HPDE6-E6E7 (cell line): ENCODE measurements at regions not wholly inside any gene's neighbourhood (a gene's known extent, or its start where the extent isn't known, plus 50 kb on each side); places are given as distances from the start of the nearest gene placed in this dataset.
"Not testable (repeated sequence)": the region's sequence is repeated elsewhere in the genome, so short reads cannot be mapped to it uniquely, and the experiment has no call there.

Source experiments
- DNase-seq: peaks from one replicate; pipeline ENCODE4 v3.0.0; 2011; ENCODE audit warnings: missing footprints; ENCODE audit errors: extremely low spot score

DNA sequence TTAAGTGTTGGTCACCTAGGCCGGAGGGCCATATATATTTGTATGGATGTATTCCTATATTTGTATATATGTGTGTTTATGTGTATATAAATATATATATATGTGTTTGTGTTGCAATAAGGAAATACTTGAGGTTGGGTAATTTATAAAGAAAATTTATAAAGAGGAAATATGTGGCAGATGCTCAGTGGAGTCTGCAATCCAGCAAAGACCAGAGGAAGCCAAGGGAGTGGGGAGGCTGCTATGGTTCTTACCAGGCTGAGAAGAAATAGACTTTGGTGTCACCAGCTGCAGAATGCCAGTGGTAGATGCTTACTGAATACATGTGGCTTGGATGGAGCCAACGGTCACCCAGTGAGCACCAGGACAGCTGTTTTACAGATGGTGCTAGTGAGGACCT lies 97.4 kb upstream of the ELOVL5 start:
- no peak for DNase-seq

DNA sequence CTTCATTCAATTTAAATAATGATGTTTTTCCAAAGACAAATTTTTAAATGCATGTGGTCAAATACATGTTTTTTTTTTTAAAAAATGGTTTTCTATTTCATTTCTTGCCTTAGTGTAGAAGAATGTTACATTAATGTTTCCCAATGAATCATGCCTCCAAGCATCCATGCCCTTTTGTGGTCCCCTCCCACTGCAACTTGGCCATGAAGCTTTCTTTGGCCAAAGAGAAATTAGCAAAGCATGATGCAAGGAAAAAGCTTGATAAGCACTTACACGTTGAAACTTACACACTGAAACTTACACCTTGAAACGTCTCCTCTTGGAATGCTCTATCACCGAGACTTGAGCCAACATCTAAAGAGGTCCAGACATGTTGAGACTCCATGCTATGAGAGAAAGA lies 93.0 kb upstream of the ELOVL5 start:
- no peak for DNase-seq

DNA sequence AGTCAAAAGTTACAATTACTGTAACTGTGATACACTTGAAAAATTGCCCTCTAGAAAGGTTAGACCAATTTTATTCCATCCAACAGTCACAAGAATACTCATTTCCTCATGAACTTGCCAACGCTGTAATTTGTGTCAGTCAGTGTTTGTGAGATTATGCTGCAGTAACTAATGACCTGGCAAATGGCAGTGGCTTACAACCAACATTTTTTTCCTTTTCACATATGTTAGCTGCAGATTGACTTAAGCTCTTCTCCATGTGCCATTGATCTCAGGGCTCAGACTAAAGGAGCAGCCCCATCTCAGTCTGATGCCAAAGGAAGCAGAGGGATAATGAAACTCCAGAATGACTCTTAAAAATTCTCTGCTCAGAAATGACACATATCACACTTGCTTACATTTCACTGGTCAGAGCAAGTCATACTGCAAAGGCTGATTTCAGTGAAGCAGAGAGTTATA lies 92.3 kb upstream of the ELOVL5 start:
- DNase-seq, result no peak

DNA sequence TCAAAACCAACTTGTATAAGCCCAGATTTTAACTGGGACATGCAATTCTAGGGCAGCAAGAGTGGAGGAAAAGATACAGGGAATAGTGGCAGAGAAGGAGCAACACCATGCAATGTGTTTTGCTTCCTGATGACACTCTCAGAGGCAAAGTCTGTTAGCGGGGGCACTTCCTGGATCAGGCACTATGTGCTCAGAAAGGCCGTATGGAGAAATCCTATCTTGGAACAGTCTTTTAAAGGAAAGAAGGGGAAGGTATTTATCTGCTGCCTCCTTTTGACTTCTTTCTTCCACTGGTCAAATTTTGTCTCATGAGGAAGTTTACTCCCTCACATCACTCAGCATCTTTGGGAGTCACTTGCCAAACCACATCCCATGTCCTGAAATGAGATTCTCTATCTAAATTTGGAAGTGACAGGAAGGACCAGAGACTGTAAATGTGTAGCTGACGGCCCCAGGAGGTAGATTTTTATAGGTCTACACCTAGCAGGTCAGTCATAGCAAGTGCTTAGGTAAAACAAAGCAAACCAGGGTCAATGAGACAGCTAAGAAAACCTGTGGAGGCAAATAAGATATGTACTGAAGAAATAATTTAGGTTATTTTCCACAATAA lies 91.7 kb upstream of the ELOVL5 start:
- DNase-seq, result no peak

DNA sequence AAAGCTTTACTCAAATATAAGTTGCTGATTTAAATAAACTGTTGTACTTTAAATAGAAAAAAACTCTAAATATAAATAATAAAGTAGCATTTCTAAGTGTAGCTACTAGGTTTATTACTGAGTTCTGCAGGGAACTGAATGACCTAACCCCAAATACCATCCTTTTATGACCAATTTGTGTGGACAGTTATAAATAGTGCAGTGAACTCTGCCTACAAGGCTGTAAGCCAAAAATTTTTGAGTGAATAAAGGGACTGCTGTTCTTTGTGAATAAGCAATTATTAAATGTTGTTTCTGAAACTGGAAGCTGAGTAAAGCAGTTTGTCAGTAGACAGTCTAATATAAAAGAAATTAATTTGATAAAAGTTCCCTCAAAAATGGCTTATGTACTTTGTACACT lies 90.8 kb upstream of the ELOVL5 start:
- DNase-seq, result no peak

DNA sequence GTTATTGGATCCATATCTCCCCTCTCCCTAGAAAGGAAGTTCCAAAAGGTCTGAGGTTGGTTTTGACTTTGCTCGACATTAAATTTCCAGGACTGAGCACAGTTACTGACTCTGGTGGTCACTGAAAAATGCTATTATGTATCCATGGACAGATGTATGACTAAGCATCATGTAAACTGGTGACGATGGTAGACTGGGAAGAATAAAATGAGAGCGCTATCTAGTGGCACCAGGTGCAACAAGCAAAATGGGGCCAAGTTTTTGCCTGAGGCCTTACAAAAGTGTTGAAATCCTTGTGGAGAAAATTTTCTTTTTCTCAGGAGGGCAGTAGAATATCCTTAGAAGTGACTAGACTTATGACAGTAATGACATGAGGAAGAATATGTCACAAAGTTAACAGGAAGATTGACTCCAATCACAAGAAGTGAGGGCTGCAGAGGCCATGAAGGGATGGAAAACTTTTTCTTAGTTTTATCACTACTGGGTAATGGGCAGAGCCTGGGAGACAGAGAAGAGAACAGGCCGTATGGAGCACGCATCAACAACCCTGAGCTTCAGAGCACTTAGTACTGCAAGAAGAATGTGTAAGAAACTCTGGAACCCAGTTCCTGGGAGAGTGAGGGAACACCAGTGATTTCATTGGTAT lies 88.9 kb upstream of the ELOVL5 start:
- peak; percentile 54 for DNase-seq

DNA sequence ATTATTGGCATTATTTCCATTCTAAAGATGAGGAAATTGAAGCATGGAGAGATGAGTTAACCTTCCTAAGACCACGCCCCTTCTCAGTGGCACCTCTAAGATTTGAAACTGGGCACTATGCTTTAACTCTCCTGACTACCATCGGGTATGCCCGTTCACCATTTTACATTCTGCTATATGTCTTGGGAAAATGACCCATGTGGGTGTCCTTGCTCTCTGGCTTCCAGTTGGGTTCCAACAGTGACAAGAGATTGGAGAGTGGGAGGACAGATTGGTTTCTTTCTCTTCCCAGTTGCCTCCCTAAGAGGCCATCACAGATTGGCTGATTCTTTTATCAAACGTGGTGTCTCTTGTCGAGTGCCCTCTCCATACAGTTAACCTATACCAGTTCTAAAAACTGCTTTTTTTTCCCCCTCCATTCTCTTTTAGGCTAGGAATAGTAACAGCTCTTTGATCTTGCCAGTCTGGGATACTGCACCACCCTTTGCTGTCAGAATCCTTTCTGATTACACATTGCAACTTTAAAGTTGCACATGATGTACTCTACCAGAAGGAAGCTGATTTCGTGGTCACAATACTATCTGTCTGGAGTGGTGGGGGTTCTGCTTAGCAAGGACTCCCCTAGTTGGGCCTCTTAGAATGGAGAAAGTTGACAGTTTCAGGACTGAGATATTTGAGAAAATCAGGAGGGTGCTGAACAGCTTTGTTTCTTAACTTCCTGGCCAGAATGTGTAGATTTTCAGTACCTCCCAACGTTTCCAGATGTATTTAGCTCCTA lies 88.0 kb upstream of the ELOVL5 start:
- no peak for DNase-seq

DNA sequence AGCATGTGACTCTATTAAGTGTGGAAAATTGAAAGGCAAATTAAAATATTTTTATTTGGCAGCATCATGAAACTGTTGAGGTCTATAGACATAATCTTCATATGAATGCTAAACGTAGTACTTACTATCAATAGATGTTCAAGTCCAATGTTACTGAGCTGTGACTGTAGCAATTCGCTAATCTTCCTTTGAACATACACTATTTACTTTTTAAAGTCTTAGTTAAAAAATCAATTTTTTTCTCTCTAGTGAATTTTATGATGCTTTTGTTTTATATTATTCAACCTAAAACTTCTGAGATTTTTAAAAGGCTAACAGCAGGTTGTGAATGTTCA lies 85.2 kb upstream of the ELOVL5 start:
- DNase-seq, result no peak

DNA sequence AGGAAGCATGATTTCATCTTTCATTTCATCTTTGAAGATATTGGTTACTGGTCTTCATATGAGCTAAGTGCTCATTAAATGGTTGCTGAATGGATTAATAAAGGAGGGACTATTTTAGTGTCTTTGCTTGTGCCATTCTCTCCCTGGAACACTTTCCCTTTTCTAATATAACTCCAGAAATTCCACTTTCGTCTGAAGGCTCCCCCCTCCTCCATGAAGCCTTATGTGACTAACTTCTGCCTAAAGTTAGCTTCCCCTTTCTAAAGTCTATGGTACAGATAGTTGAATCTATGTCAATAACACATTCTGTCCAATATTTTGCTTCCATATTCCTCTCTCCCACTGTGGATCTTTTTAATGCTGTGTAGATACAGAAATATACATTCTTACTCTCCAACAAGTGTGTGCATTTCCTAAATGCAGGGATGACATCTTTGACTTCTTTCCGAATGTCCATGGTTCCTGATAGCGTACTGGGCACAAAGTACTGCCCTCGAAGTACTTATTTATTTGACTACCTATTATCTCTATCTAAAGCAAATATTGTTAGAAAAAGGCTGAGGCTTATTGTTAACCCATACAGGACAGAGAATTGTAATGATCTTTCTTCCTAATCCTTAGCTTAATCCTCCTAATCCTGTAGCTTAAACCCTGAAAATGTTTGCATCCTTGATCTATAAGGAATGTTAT lies 84.7 kb upstream of the ELOVL5 start:
- no peak for DNase-seq

DNA sequence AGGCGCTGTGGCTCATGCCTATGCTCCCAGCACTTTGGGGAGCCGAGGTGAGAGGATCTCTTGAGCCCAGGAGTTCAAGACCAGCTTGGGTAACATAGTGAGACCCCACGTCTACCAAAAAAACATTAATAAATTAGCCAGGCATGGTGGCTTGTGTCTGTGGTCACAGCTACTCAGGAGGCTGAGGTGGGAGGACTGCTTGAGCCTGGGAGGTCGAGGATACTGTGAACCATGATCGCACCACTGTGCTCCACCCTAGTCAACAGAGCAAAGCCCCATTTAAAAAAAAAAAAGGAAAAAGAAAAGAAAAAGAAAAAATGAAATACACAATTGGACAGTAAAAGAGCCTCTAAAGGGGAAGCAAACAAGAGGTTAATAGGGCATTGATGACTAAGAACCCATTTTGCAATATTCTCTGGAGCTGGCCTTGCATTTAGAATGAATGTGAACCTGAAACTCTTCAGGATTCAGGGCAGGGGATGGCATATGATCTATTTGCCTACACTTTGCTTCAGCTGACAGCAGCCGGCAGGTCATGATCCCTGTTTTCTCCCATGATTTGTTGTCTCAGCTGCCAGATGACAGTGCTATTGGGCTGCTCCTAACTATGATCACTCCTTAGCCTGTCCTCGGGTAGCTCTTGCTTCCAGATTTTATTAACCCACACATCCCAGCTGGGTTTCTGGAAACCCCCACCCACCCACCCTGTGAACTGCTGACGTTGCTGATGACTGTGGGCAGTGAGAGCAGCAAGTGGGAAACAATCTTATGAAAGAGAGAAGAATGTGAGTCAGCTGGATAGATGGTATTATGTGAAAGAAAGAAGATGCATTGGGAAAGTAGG lies 83.8 kb upstream of the ELOVL5 start:
- DNase-seq, result peak; percentile 41

DNA sequence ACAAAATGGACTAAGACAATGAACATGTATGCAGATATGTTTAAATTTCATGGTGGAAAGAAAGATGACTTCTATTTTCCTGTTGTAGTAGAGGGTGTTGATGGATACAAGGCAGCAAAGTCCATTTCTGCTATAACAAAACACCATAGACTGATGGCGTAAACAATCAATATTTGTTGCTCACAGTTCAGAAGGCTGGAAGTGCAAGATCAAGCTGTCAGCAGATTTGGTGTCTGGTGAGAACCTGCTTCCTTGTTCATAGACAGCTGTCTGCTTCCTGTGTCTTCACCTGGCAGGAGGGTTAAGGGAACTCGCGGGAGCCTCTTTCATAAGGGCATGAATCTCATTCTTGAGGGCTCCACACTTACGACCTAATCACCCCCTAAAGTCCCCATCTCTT lies 83.0 kb upstream of the ELOVL5 start:
- DNase-seq, result no peak

DNA sequence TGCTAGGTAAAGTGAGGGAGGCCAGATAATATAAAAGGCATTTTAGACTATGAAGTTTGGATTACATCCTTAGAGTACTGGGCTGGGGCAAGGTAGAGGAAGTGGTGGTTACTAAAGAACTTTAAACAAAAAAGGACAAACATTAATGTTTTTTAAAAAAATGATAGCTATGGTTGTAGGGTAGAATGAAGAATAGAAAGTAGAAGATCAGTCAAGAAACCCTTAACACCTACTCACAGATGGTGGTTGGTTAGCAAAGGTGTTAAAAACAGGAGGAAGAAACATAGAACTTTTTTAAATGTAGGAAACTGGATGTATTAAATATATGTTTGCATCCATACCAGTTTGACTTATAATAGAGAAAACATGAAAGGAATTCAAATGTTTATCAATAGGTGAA lies 80.7 kb upstream of the ELOVL5 start:
- no peak for DNase-seq

DNA sequence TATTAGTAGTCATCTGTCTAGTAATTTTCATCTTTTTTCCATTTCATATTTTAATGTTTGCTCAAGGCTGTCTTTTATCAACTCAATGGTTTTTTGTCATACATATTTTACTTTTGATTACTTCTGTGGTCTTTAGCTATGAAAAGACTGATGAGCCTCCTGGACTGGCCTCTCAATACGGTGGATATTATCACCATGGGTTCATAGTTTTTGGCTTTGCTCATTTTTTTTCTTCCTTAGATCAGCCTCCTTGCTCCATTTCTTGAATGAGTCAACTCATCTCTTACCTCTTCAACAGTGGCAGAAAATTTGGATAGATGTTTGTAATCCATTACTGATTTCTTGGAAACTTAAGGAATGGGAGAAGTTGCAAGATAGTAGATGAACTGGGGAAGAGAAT lies 80.1 kb upstream of the ELOVL5 start:
- no peak for DNase-seq

DNA sequence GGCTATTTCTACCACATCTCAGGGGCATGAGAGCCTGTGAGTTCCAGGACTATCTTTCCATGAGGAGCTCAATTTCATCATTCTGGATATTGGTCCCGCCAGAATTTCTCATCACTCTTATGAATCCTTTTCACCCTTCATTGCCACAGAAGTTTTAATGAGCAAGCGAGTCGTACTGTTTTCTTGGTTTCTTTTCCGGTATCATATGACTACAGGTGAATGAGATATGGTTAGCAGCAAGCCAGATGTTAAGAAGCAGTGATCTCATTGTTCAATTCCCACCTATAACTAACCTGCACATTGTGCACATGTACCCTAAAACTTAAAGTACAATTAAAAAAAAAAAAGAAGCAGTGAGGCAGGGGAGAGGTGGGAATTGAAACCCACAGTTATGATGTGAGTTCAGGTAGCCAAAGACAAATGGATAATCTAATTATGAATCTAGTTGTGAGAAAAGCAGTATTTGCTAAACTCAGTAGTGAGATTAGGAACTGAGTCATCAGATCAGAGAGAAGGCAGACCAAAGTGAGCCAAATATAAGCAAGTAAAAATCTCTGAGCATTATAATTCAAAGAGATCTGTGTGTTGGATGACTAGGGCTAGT lies 78.0 kb upstream of the ELOVL5 start:
- no peak for DNase-seq

DNA sequence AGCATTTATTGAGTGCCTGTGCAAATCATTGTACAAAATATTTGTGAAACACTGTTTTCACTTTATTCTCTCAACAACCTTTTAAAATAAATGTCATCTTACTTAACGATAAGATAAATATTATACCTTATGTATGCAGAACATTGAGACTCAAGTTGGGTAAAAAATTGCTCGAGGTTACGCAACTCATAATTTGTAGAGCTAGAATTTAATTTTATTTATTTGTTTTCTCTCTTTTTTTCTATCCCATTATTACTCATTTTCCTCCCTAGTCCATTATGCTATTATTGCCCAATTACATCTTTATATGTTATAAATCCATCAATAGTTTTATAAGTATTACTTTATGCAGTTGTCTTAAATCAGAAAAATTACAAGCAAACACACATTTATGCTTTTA lies 77.4 kb upstream of the ELOVL5 start:
- DNase-seq, result no peak

DNA sequence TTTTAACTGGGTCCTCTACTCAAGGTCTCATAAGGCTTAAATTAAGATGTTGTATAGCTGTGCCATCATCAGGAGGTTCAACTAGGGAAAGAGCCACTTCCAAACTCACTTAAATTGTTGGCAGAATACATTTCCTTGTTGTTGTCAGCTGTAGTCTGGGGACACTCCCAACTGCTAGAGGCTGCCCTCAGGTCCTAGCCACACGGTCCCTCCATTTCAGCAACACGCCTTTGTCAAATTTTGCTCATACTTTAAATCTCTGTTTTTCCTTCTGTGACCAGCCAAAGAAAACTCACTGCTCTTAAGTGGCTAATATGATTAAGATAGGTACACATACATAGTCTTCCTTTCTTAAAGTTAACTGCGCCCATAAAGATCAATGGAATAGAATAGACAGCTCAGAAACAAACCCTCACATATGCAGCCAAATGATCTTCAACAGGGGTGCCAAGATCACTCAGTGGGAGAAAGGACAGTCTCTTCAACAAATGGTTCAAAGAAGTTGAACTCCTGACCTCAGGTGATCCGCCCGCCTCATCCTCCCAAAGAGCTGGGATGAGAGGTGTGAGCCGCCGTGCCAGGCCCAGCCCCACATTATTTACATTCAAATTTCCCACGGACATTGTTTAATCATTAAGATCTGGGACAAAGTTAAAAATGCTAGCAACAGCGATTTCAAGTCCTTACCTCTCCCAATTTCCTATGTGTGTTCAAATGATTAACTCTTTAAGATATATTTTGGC lies 76.4 kb upstream of the ELOVL5 start:
- no peak for DNase-seq

DNA sequence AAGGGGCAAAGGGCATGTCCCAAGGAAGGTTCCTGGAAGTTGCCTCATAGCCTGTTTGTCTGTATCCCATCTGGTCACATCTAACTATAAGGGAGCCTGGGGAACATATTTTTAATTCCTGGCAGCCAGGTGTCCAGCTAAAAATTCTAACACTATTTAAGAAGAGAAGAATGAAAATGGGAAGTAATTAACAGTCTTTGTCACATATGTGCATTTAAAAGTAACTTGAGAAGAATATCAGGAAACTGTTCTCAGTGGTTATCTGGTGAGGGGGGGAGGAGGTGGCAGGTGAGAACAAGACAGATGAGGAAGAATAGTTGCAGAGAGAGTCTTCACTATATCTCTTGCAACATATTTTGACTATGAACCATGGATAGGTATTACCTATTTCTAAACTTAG lies 75.5 kb upstream of the ELOVL5 start:
- DNase-seq, result no peak

DNA sequence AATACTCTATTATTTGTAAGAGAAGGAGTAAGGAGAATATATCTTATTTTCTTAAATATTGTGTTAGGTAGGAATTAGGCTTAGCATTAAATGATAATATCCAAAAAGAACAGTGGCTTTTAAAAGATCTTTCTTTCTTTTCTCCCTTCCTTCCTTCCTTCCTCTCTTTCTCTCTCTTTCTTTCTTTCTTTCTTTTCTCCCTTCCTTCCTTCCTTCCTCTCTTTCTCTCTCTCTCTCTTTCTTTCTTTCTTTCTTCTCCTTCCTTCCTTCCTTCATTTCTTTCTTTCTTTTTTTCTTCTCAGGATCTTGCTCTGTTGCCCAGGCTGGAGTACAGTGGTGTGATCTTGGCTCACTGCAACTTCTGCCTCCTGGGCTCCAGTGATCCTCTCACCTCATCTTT lies 74.8 kb upstream of the ELOVL5 start:
- not testable (repeated sequence) for DNase-seq

DNA sequence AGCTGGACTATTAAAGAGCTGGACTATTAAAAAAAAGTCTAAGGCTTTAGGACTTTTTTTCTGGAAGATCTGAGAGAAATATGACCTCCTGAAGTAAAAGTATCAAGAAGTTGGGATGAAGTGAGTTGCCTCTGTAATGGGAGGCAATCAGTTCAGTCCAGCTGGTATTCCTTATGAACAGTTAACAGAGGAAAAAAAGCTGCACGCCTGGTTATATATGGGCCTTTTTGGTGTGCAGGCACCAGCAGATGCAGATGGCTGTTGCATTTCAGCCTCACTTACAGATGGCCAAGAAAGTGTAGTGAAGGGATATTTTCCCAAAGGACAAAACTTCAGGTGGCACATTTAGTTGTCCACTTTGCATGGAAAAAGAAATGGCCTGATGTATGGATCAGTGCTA lies 70.3 kb upstream of the ELOVL5 start:
- DNase-seq, result no peak

DNA sequence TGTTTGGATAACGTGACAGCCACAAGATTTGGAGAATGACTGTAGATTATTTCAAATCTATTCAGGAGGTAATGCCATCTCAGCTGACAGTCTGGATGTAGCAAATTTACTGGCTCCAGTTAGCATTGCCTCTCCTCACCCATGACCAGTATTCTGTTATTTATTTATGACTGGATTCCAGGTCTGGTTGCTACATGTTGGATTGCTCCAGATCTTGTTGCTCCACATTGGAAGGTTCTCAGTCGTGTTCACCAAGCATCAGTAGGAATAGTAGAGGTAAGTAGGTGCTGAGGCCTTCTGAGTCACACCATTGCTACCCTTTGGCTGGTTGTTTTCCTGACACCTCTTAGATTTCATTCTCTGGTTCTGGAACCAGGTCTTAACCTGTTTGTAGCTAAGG lies 69.5 kb upstream of the ELOVL5 start:
- DNase-seq, result no peak

DNA sequence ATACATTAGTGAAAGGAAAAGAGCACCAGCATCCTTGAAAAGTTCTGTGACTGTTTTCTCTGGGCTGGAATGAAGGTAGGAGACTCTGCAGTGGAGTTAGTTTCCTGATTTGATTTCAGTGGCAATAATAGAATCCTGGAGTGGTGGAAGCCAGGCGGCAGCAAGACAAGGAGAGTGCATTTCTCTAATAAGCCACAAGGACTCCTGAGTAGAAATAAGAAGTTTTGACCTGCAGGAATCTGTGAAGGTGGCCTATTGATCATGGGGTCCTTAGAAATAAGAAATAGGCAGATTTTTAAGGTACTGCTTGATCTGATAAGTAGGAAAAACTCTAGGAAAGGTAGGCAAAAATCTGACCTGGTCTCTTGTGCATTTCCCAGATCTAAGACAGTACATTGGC lies 68.4 kb upstream of the ELOVL5 start:
- DNase-seq, result no peak
